Inferior parietal cortex (tissue), 1 donor: ENCODE measurements at regions not wholly inside any gene's neighbourhood (a gene's known extent, or its start where the extent isn't known, plus 50 kb on each side); places are given as distances from the start of the nearest gene placed in this dataset.
"Not testable (repeated sequence)": the region's sequence is repeated elsewhere in the genome, so short reads cannot be mapped to it uniquely, and the experiment has no call there.

ENCODE experiments used
- DNase-seq: peaks from one replicate; pipeline ENCODE4 v3.0.0-alpha.2; 2016; ENCODE audit errors: extremely low spot score

GRCh38 chr7:47089461-47089860, 492.4 kb downstream of the TNS3 start:
- no peak for DNase-seq

- DNase-seq, result no peak
Measured at GRCh38 chr7:47089068-47089417, 492.9 kb downstream of the TNS3 start.

GRCh38 chr7:47088329-47089067, 493.4 kb downstream of the TNS3 start:
- DNase-seq, result peak; percentile 73

- DNase-seq, result no peak
Measured at GRCh38 chr7:47087866-47088265, 494.0 kb downstream of the TNS3 start.

- DNase-seq, result no peak
Measured at GRCh38 chr7:47085491-47086275, 496.2 kb downstream of the TNS3 start.

GRCh38 chr7:47083476-47084250, 498.2 kb downstream of the TNS3 start:
- DNase-seq, result no peak

- no peak for DNase-seq
Measured at GRCh38 chr7:47080816-47081215, 501.1 kb downstream of the TNS3 start.

- DNase-seq, result no peak
Measured at GRCh38 chr7:47078241-47078640, 503.7 kb downstream of the TNS3 start.

GRCh38 chr7:47074702-47075153, 507.2 kb downstream of the TNS3 start:
- DNase-seq, result no peak

GRCh38 chr7:47073284-47073683, 508.6 kb downstream of the TNS3 start:
- no peak for DNase-seq

GRCh38 chr7:47071866-47072265, 510.0 kb downstream of the TNS3 start:
- no peak for DNase-seq

- DNase-seq, result no peak
Measured at GRCh38 chr7:47069385-47070076, 512.4 kb downstream of the TNS3 start.

- no peak for DNase-seq
Measured at GRCh38 chr7:47066976-47067614, 514.8 kb downstream of the TNS3 start.

GRCh38 chr7:47056731-47057130, 525.2 kb downstream of the TNS3 start:
- DNase-seq, result no peak

GRCh38 chr7:47052541-47053208, 529.2 kb downstream of the TNS3 start:
- not testable (repeated sequence) for DNase-seq

GRCh38 chr7:47049234-47049774, 532.6 kb downstream of the TNS3 start:
- DNase-seq, result no peak

- DNase-seq, result no peak
Measured at GRCh38 chr7:47047384-47047783, 534.5 kb downstream of the TNS3 start.

GRCh38 chr7:47046949-47047348, 535.0 kb downstream of the TNS3 start:
- no peak for DNase-seq

GRCh38 chr7:47045207-47046051, 536.5 kb downstream of the TNS3 start:
- DNase-seq, result no peak

- DNase-seq, result no peak
Measured at GRCh38 chr7:47044625-47045024, 537.3 kb downstream of the TNS3 start.
